Heart left ventricle (tissue), 13 donors: ENCODE measurements at regions not wholly inside any gene's neighbourhood (a gene's known extent, or its start where the extent isn't known, plus 50 kb on each side); places are given as distances from the start of the nearest gene placed in this dataset.

ENCODE experiments used
- POLR2A ChIP-seq, 2 donors: fragments of 450-650 bp; IDR thresholded peaks; one replicate each; pipeline ENCODE4 v1.6.1; 2017; ENCODE audit warnings: antibody characterized with exemption in 2 of 2, mild to moderate bottlenecking in 2 of 2, moderate library complexity in 2 of 2
- TF ChIP-seq, protein P1 (sequence below), 12 donors: fragments of 200-600 bp; sonication (generic) in 4 of 12; IDR thresholded peaks; one replicate each; pipeline versions ENCODE4 v1.5.0 to v1.8.0; 2018 to 2022; ENCODE audit warnings: antibody characterized with exemption in 12 of 12, mild to moderate bottlenecking in 5 of 12
- donor health status: ischemic (EF 13 %, LVEDD 7.1; RV severe dilation, severe dysfunction).
- donor health status: DM: no; HTN: yes; CAD: no.
- donor health status: DM: no; HTN: no; CAD: no.
- donor health status: ischemic (EF 25% LVEDD 6.9; RV normal size, moderate dysfunction).
- donor health status: ischemic (EF 25% LVEDD 5.7; RV mildly dilated, moderate dysfunction).
- donor health status: ischemic (EF 35%, LVEDD 5.7; RV mildly dilated, moderate dysfunction).
- donor health status: nonischemic (EF 11% LVEDD 7.7; RV severe dilation, severe dysfunction).
- donor health status: DM: yes; HTN: yes; CAD: no.
- donor health status: PGD.
- donor health status: ischemic (EF 29% LVEDD 5.4; RV normal size, mild dysfunction).
- donor health status: nonischemic (EF 23%, LVEDD 6.1; RV moderate dilation, normal function).

- TF ChIP-seq, protein P1, sequence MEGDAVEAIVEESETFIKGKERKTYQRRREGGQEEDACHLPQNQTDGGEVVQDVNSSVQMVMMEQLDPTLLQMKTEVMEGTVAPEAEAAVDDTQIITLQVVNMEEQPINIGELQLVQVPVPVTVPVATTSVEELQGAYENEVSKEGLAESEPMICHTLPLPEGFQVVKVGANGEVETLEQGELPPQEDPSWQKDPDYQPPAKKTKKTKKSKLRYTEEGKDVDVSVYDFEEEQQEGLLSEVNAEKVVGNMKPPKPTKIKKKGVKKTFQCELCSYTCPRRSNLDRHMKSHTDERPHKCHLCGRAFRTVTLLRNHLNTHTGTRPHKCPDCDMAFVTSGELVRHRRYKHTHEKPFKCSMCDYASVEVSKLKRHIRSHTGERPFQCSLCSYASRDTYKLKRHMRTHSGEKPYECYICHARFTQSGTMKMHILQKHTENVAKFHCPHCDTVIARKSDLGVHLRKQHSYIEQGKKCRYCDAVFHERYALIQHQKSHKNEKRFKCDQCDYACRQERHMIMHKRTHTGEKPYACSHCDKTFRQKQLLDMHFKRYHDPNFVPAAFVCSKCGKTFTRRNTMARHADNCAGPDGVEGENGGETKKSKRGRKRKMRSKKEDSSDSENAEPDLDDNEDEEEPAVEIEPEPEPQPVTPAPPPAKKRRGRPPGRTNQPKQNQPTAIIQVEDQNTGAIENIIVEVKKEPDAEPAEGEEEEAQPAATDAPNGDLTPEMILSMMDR (IDR thresholded peaks at IDR 0.05), result no peak
- TF ChIP-seq POLR2A (IDR thresholded peaks at IDR 0.05), result no peak
Measured at GRCh38 chr18:66995270-66995669, 391.4 kb upstream of the CDH19 start.
